Neural cell (in vitro differentiated cells): ENCODE measurements at regions not wholly inside any gene's neighbourhood (a gene's known extent, or its start where the extent isn't known, plus 50 kb on each side); places are given as distances from the start of the nearest gene placed in this dataset.

Experiments
- EP300 ChIP-seq: fragments of 450-650 bp; conservative IDR thresholded peaks from 2 replicates; pipeline ENCODE4 v1.6.1; 2014; ENCODE audit warnings: antibody characterized with exemption, mild to moderate bottlenecking, moderate library complexity; ENCODE audit not compliant: poor library complexity, severe bottlenecking
- EZH2 ChIP-seq: fragments of 200-600, 300-800 bp; shearing (Covaris generic), sonication (generic); IDR thresholded peaks from 2 replicates; pipeline ENCODE4 v1.6.1; 2014; ENCODE audit warnings: antibody characterized with exemption, low read length, borderline replicate concordance, mild to moderate bottlenecking; ENCODE audit not compliant: insufficient read depth, poor library complexity, severe bottlenecking
- POLR2AphosphoS5 ChIP-seq: IDR thresholded peaks from 2 replicates; pipeline ENCODE4 v1.6.1; 2012
- SMC3 ChIP-seq: fragments of 450-650 bp; conservative IDR thresholded peaks from 2 replicates; pipeline ENCODE4 v1.6.1; 2014; ENCODE audit warnings: antibody characterized with exemption, mild to moderate bottlenecking, moderate library complexity; ENCODE audit not compliant: poor library complexity
- TAF1 ChIP-seq: IDR thresholded peaks from 2 replicates; pipeline ENCODE4 v1.6.1; 2012; ENCODE audit warnings: low read depth
- TF ChIP-seq, protein P1 (sequence below): fragments of 450-650 bp; IDR thresholded peaks from 2 replicates; pipeline ENCODE4 v1.5.1; 2014; ENCODE audit warnings: antibody characterized with exemption, mild to moderate bottlenecking, moderate library complexity; ENCODE audit not compliant: poor library complexity, severe bottlenecking
- TF ChIP-seq, protein P2 (sequence below): IDR thresholded peaks from 2 replicates; pipeline ENCODE4 v1.6.1; 2012; ENCODE audit warnings: borderline replicate concordance

GRCh38 chr2:100218552-100218951 is 76.2 kb upstream of the AFF3 start:
- TF ChIP-seq, protein P1, sequence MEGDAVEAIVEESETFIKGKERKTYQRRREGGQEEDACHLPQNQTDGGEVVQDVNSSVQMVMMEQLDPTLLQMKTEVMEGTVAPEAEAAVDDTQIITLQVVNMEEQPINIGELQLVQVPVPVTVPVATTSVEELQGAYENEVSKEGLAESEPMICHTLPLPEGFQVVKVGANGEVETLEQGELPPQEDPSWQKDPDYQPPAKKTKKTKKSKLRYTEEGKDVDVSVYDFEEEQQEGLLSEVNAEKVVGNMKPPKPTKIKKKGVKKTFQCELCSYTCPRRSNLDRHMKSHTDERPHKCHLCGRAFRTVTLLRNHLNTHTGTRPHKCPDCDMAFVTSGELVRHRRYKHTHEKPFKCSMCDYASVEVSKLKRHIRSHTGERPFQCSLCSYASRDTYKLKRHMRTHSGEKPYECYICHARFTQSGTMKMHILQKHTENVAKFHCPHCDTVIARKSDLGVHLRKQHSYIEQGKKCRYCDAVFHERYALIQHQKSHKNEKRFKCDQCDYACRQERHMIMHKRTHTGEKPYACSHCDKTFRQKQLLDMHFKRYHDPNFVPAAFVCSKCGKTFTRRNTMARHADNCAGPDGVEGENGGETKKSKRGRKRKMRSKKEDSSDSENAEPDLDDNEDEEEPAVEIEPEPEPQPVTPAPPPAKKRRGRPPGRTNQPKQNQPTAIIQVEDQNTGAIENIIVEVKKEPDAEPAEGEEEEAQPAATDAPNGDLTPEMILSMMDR: no peak
- TF ChIP-seq POLR2AphosphoS5: no peak
- TF ChIP-seq EP300: no peak
- no peak for TF ChIP-seq SMC3
- no peak for TF ChIP-seq EZH2
- TF ChIP-seq, protein P2, sequence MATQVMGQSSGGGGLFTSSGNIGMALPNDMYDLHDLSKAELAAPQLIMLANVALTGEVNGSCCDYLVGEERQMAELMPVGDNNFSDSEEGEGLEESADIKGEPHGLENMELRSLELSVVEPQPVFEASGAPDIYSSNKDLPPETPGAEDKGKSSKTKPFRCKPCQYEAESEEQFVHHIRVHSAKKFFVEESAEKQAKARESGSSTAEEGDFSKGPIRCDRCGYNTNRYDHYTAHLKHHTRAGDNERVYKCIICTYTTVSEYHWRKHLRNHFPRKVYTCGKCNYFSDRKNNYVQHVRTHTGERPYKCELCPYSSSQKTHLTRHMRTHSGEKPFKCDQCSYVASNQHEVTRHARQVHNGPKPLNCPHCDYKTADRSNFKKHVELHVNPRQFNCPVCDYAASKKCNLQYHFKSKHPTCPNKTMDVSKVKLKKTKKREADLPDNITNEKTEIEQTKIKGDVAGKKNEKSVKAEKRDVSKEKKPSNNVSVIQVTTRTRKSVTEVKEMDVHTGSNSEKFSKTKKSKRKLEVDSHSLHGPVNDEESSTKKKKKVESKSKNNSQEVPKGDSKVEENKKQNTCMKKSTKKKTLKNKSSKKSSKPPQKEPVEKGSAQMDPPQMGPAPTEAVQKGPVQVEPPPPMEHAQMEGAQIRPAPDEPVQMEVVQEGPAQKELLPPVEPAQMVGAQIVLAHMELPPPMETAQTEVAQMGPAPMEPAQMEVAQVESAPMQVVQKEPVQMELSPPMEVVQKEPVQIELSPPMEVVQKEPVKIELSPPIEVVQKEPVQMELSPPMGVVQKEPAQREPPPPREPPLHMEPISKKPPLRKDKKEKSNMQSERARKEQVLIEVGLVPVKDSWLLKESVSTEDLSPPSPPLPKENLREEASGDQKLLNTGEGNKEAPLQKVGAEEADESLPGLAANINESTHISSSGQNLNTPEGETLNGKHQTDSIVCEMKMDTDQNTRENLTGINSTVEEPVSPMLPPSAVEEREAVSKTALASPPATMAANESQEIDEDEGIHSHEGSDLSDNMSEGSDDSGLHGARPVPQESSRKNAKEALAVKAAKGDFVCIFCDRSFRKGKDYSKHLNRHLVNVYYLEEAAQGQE: no peak
- TF ChIP-seq TAF1: no peak
